ENCODE measurements at regions not wholly inside any gene's neighbourhood (a gene's known extent, or its start where the extent isn't known, plus 50 kb on each side); places are given as distances from the start of the nearest gene placed in this dataset.
"Not testable (repeated sequence)": the region's sequence is repeated elsewhere in the genome, so short reads cannot be mapped to it uniquely, and the experiment has no call there.

GRCh38 chr6:133055441-133055966 is 185.7 kb upstream of the EYA4 start:
- FAIRE-seq = no peak

- no peak for FAIRE-seq
These were observed 183.8 kb upstream of the EYA4 start for GRCh38 chr6:133057352-133057751.

GRCh38 chr6:133062077-133062476 is 179.1 kb upstream of the EYA4 start:
- no peak for FAIRE-seq

DNA sequence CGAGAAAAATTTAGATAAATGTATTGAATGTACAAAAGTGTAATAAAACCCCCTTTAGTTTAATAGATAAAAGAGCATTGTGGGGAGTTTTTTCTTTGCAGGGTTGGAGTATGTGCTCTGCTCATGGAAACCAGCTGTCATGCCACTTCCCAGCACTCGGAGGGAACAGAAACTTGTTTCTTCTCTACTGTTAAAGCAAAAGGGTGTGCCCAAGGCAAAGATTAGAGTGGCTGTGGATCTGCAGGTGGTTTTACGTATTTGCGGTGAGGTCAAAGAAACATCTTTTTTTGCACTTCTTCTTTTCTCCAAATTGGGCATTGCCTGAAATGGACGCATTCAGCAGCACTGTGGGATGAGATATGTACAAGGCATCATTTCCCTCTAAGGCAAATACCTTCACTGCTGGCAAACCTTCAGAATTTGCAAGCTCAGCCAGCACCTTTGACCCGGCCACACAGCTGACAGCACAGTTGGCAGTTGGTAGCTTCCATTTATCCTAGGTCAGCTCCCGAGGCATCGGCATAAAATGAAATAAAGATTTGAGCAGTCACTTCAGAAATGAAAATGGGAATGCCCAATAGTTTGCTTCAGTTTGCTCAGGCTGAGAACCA is 178.4 kb upstream of the EYA4 start:
- no peak for FAIRE-seq

- no peak for FAIRE-seq
These were observed 173.2 kb upstream of the EYA4 start for GRCh38 chr6:133067960-133068359.

GRCh38 chr6:133070410-133071043 is 170.6 kb upstream of the EYA4 start:
- FAIRE-seq = no peak

DNA sequence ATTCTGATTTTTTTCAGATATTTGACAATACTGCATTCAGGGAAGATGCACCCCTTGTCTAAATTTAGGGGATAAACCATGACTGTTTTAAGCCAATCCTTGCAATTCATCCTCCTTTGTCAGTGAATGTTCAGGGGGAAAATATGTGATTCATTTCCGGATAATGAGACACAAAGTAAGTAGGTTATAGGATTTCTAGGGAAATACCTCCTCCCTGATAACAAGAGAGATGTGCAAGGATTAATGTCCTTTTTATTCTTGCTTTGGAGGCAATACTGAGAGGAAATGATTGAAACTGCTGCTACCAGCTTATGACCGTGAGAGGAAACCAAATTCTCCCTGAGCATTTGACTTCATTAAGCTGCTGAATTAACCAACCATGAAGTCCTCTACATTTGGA is 161.3 kb upstream of the EYA4 start:
- FAIRE-seq = no peak

- no peak for FAIRE-seq
These were observed 157.7 kb upstream of the EYA4 start for GRCh38 chr6:133083248-133083967.

DNA sequence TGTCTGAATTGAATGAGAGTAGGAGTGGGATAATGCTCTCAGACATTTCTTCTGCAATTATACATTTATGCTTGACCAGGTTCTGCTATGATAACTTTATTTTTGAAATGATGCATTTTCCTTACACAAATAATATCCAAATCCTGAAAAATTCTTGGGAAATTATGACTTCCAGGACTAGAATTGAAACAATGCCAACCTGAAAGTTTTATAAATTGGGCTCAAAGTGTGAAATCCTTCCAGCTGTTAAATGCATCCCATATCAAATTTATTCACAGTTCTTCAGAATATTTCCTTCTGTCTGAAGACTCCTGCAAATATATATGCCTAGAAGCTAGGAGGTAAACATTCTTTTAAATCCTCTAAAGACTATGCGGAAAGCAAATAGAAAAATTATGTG is 155.7 kb upstream of the EYA4 start:
- FAIRE-seq = no peak

- no peak for FAIRE-seq
These were observed 155.3 kb upstream of the EYA4 start for GRCh38 chr6:133085896-133086295.

- no peak for FAIRE-seq
These were observed 152.0 kb upstream of the EYA4 start for GRCh38 chr6:133088931-133089695.

DNA sequence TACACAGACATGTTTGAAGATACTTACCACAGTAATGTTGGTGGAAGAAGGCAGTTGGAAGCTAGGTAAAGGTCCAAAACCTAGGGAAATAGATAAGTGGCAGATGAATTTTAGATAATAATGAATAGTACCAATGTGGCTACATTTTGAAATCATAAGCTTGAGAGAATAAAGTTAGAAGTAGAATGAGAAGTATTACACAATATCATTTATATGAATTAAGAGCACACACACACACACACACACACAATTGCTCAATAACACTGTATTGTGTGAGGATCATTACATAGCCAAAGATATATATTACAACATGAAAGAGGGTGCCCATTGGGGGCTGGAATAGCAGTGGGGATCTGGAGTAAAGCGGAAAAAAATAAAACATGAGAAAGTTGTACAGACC is 149.0 kb upstream of the EYA4 start:
- FAIRE-seq = no peak

GRCh38 chr6:133092771-133093170 is 148.4 kb upstream of the EYA4 start:
- FAIRE-seq = no peak

DNA sequence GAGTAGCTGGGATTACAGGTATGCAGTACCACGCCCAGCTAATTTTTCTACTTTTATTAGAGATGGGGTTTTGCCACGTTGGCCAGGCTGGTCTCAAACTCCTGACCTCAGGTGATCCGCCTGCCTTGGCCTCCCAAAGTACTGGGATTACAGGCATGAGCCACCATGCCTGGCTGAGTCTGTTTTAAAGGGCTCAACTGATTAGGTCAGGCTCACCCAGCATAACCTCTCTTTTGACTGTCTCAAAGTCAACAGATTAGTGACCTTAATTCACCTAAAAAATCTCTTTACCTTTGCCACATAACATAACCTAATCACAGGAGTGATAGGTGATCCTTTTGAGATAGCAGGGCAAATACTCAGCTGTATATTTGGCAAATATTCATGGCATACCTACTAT is 147.9 kb upstream of the EYA4 start:
- FAIRE-seq = not testable (repeated sequence)

- FAIRE-seq = no peak
These were observed 147.2 kb upstream of the EYA4 start for GRCh38 chr6:133093956-133094355.

DNA sequence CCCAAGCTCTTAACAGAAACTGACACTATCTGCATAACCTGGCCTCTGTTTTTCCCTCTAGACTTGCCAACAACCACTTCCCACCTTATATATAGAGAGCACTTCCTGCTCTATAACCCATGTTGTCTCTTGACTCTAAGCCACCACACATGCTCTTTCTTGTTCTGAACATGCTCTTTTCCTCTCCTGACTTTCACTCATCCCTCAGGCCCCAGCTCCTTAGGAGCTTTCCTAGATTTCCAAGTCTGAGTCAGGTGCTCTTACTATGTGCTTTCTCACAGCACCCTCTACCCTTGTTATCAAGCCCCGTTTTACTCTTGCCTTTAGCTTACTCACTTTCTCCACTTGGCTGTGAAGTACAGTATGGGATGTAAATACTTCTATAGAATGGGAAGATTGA is 143.9 kb upstream of the EYA4 start:
- no peak for FAIRE-seq

DNA sequence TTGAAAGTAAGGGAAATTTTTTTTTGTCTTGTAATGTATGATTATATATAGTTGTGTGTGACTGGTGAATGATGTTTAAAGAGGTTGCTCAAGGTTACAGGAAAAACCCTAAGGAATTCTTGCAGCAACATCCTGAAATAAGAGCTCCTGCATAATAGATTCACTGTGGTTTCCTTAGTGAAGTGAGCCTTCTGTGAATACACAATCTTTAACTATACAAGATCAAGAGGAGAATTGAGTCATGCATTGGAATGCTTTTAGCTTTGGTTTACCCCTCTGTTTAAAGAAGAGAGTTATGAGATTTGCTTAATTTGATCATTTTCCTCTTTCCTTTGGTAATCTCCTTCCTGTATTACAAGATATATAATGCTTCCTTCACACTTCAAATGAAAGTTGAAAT is 141.6 kb upstream of the EYA4 start:
- FAIRE-seq = no peak

- no peak for FAIRE-seq
These were observed 140.3 kb upstream of the EYA4 start for GRCh38 chr6:133100865-133101264.

DNA sequence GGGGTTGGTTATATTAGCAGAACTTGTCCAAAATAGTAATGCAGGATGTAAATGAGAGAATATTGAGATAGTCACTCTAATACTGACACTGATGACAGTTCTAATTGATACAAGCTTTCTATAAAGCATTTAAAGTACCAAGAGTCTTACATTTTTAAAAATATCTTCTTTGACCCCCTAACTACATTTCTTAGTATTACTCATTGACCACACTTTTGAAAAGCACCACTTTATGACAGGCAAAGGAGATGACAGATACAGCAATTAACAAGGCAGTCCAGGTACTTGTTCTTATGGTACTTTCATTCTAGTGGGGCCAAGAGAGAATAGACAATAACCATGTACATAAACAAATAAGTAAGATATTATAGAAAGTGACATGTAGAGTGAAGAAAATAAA is 139.4 kb upstream of the EYA4 start:
- no peak for FAIRE-seq

DNA sequence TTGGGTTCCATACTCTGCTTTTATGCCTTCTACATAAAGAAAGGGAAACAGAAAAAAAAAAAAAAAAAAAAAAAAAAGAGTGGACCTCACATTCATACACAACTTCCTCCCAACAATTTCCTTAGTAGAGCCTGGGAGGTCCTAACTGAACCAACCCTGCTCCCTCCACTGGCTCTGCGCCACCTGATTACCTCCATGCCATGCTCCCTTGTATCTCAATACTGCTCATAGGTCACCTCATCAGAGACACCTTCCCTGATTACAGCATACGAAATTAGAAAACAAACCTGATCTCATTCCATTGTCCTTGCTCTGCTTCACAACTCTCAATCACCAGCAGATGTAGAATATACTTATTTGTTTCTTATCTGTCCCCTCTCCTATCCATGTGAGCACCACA is 134.2 kb upstream of the EYA4 start:
- FAIRE-seq = no peak

GRCh38 chr6:133108419-133108818 is 132.7 kb upstream of the EYA4 start:
- FAIRE-seq = no peak

DNA sequence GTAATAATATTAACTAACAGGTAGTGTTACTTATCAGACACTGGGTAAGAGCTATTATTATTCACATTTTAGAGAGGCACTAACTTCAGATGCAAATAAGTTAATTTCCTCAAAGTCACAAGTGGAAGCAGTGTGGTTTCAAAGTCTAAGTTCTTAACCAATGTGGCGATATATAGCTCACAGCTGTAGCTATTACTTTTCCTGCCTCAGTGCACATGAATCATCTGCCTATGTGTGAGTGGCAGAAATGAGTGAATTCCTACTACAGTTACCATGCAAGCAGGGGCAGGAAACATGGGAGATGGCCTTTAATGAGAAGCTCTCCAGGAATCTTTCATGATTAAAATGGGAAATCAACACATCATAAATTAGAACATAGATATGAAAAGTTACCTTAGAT is 126.2 kb upstream of the EYA4 start:
- no peak for FAIRE-seq

DNA sequence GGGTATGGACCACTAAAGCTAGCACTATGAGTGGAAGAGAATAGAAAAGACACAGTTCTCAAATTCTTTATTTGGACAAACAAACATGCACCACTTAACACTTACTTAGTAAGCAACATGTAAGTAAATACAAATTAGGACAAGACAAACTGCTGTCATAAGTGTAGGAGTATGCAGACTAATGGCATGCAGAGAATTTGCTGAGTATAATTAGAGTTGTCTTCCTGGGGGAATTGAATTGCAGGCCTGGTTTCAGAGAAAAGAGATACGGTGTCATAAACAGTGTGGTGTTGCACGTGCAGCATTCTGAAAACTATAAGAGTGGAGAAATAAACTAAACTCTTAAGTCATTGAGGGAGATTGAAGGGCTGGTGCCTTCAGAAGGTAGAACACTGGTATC is 125.2 kb upstream of the EYA4 start:
- no peak for FAIRE-seq

DNA sequence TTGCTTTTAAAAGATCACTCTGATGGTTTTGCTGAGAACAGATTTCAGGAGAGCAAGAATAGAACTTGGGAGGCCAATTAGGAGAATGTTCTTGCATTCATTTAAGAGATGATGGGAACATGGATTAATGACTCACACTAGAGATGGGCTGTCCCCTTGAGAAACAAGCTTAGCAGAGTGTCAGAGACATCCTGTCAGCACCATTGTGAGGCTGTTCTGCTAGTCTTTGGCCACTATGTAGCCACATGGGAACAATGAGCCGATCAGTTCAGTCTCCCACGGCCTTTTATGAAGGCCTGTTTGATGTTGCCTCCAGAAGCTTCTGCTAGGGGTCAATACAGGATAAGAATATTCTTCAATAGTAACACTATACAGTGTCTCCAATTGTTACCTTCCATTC is 113.0 kb upstream of the EYA4 start:
- FAIRE-seq = no peak

Data from A204.1 (cell line).